ENCODE measurements at regions not wholly inside any gene's neighbourhood (a gene's known extent, or its start where the extent isn't known, plus 50 kb on each side); places are given as distances from the start of the nearest gene placed in this dataset.

GRCh38 chr1:50342525-50342924 lies 80.7 kb downstream of the DMRTA2 start:
- TF ChIP-seq SAFB2 (CRISPR knock-in tag; IDR thresholded peaks at IDR 0.05; ENCODE audit: borderline replicate concordance, low read depth) (no peak), ZFX (CRISPR knock-in tag; IDR thresholded peaks at IDR 0.05; ENCODE audit: low read depth) (no peak), ZNF354B (CRISPR knock-in tag; IDR thresholded peaks at IDR 0.05) (no peak), MTA1 (CRISPR knock-in tag; IDR thresholded peaks at IDR 0.05; ENCODE audit: borderline replicate concordance) (no peak), ZSCAN29 (CRISPR knock-in tag; conservative IDR thresholded peaks at IDR 0.05) (no peak), BRCA1 (CRISPR knock-in tag; IDR thresholded peaks at IDR 0.05) (no peak), NFKB2 (CRISPR knock-in tag; IDR thresholded peaks at IDR 0.05; ENCODE audit: borderline replicate concordance) (no peak), PTBP1 (IDR thresholded peaks at IDR 0.05; ENCODE audit: low read depth, low read length, poor library complexity, severe bottlenecking) (no peak), ZNF768 (CRISPR knock-in tag; IDR thresholded peaks at IDR 0.05) (no peak)
- TF ChIP-seq, protein P1, sequence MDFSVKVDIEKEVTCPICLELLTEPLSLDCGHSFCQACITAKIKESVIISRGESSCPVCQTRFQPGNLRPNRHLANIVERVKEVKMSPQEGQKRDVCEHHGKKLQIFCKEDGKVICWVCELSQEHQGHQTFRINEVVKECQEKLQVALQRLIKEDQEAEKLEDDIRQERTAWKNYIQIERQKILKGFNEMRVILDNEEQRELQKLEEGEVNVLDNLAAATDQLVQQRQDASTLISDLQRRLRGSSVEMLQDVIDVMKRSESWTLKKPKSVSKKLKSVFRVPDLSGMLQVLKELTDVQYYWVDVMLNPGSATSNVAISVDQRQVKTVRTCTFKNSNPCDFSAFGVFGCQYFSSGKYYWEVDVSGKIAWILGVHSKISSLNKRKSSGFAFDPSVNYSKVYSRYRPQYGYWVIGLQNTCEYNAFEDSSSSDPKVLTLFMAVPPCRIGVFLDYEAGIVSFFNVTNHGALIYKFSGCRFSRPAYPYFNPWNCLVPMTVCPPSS (IDR thresholded peaks at IDR 0.05), result no peak
- TF ChIP-seq, protein P2, sequence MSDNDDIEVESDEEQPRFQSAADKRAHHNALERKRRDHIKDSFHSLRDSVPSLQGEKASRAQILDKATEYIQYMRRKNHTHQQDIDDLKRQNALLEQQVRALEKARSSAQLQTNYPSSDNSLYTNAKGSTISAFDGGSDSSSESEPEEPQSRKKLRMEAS (IDR thresholded peaks at IDR 0.05), result no peak
- TF ChIP-seq, protein P3, sequence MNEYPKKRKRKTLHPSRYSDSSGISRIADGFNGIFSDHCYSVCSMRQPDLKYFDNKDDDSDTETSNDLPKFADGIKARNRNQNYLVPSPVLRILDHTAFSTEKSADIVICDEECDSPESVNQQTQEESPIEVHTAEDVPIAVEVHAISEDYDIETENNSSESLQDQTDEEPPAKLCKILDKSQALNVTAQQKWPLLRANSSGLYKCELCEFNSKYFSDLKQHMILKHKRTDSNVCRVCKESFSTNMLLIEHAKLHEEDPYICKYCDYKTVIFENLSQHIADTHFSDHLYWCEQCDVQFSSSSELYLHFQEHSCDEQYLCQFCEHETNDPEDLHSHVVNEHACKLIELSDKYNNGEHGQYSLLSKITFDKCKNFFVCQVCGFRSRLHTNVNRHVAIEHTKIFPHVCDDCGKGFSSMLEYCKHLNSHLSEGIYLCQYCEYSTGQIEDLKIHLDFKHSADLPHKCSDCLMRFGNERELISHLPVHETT (CRISPR knock-in tag; conservative IDR thresholded peaks at IDR 0.05), result no peak
